ENCODE measurements at regions not wholly inside any gene's neighbourhood (a gene's known extent, or its start where the extent isn't known, plus 50 kb on each side); places are given as distances from the start of the nearest gene placed in this dataset.

DNA sequence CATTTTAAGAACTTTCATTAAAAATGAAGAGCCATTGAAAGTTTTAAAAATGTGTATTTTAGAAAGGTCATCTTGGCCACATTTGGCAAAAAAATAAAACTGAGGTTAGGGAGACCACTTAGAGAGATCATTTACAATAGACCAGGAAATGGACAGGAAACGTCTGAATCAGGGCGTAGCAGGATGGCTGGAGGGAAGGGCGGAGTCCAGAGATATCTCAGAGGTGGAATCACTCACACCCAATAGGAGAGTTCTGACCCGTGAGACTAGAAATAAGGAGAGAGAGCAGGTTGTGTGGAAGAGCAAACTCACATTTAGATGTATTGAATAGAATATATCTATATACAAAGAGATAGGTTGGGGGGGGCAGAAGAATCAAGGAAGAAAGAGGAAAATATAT is 373.4 kb downstream of the METTL4 start:
- no peaks in the 10 kb centered on the region for H3K27me3 ChIP-seq
- DNase-seq (ENCODE audit: extremely low spot score in 2 of 2) = no peak
- no peak overlapping the region for H3K4me3 ChIP-seq
- H3K9me3 ChIP-seq = no peaks in the 10 kb centered on the region
- H3K27ac ChIP-seq = no peak overlapping the region
- TF ChIP-seq POLR2AphosphoS5 (IDR thresholded peaks at IDR 0.05; ENCODE audit: insufficient read depth in 1 of 2, low read depth in 1 of 2) (no peak), POLR2A (IDR thresholded peaks at IDR 0.05) (no peak)
- TF ChIP-seq, protein P1, sequence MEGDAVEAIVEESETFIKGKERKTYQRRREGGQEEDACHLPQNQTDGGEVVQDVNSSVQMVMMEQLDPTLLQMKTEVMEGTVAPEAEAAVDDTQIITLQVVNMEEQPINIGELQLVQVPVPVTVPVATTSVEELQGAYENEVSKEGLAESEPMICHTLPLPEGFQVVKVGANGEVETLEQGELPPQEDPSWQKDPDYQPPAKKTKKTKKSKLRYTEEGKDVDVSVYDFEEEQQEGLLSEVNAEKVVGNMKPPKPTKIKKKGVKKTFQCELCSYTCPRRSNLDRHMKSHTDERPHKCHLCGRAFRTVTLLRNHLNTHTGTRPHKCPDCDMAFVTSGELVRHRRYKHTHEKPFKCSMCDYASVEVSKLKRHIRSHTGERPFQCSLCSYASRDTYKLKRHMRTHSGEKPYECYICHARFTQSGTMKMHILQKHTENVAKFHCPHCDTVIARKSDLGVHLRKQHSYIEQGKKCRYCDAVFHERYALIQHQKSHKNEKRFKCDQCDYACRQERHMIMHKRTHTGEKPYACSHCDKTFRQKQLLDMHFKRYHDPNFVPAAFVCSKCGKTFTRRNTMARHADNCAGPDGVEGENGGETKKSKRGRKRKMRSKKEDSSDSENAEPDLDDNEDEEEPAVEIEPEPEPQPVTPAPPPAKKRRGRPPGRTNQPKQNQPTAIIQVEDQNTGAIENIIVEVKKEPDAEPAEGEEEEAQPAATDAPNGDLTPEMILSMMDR (IDR thresholded peaks at IDR 0.05) = no peak
- H3K4me1 ChIP-seq = no peaks in the 10 kb centered on the region
- intact Hi-C loops (cut with DNase I) = no loop called here
- H3K36me3 ChIP-seq = no peaks in the 10 kb centered on the region

DNA sequence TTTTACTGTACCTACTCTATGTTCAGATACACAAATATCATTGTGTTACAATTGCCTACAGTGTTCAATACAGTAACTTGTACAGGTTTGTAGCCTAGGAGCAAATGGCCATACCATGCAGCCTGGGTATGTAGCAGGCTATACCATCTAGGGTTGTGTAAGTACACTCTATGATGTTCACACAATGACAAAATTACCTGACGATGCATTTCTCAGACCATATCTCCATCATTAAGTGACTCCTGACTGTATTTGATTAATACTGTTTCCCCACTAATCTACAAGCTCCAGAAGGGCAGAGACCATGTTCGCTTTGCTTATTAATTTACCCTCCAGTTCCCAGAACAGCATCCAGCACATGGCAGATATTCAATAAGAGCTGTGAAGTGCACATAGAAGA is 372.2 kb downstream of the METTL4 start:
- no peak overlapping the region for H3K27ac ChIP-seq
- H3K27me3 ChIP-seq = no peaks in the 10 kb centered on the region
- intact Hi-C loops (cut with DNase I) = no loop called here
- TF ChIP-seq POLR2AphosphoS5 (IDR thresholded peaks at IDR 0.05; ENCODE audit: insufficient read depth in 1 of 2, low read depth in 1 of 2) (no peak), POLR2A (IDR thresholded peaks at IDR 0.05) (no peak)
- TF ChIP-seq, protein P1 (IDR thresholded peaks at IDR 0.05) = no peak
- H3K4me3 ChIP-seq = no peak overlapping the region
- no peaks in the 10 kb centered on the region for H3K36me3 ChIP-seq
- no peaks in the 10 kb centered on the region for H3K4me1 ChIP-seq
- DNase-seq (ENCODE audit: extremely low spot score in 2 of 2) = no peak
- H3K9me3 ChIP-seq = no peaks in the 10 kb centered on the region

DNA sequence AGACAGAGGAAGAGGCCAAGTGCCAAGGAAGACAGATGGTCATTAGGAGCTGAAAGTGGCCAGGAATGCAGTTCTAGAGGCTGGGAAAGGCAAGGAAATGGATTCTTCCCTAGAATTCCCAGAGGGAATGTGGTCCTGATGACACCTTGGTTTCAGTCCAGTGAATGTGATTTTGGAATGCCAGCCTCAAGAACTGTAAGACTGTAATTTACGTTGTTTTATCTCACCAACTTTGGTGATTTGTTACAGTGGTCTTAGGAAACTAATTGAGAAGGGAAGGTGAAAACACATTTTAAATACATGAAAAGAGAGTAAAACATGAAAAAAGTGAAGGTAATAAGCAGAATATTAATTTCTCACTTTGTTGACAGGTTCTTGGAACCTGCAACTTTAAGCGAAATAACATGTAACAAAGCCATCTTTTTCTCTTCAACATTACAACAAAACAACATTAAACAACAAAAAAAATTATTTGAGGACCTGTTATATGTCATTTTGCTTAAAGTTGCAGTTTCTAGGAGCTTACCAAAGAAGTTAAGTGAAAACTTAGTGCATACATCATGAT is 370.2 kb downstream of the METTL4 start:
- Histone ChIP-seq H3K9me3 (no peaks in the 10 kb centered on the region), H3K27me3 (no peaks in the 10 kb centered on the region), H3K36me3 (no peaks in the 10 kb centered on the region), H3K4me3 (no peak overlapping the region), H3K4me1 (no peaks in the 10 kb centered on the region), H3K27ac (no peak overlapping the region)
- TF ChIP-seq POLR2A (IDR thresholded peaks at IDR 0.05) = no peak
- no peak for TF ChIP-seq POLR2AphosphoS5 (IDR thresholded peaks at IDR 0.05; ENCODE audit: insufficient read depth in 1 of 2, low read depth in 1 of 2)
- TF ChIP-seq, protein P1 (IDR thresholded peaks at IDR 0.05) = no peak
- DNase-seq (ENCODE audit: extremely low spot score in 2 of 2) = no peak
- intact Hi-C loops (cut with DNase I) = no loop called here

DNA sequence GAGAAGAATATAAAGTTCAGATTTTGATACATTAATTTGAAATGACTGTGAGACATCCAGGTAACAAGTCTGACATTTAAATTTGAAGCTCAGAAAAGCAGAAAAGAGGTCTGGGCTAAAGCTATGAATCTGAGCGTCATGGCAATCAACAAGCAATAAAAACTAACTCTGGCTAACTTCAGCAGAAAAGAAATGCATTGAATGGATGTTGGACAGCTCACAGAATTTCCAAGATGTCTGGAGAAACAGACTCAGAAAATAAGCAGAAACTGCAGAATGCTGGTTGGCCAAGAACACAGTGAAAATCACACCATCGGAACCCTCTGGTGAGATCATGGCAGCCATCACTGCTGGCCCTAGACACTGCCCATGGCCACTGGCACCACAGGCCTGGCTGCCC is 366.6 kb downstream of the METTL4 start:
- Histone ChIP-seq H3K27me3 (no peaks in the 10 kb centered on the region), H3K36me3 (no peaks in the 10 kb centered on the region), H3K27ac (no peak overlapping the region), H3K4me3 (no peak overlapping the region), H3K4me1 (no peaks in the 10 kb centered on the region), H3K9me3 (no peaks in the 10 kb centered on the region)
- no peak for DNase-seq (ENCODE audit: extremely low spot score in 2 of 2)
- TF ChIP-seq, protein P1 (IDR thresholded peaks at IDR 0.05) = no peak
- no peak for TF ChIP-seq POLR2AphosphoS5 (IDR thresholded peaks at IDR 0.05; ENCODE audit: insufficient read depth in 1 of 2, low read depth in 1 of 2)
- no peak for TF ChIP-seq POLR2A (IDR thresholded peaks at IDR 0.05)
- intact Hi-C loops (cut with DNase I) = no loop called here

DNA sequence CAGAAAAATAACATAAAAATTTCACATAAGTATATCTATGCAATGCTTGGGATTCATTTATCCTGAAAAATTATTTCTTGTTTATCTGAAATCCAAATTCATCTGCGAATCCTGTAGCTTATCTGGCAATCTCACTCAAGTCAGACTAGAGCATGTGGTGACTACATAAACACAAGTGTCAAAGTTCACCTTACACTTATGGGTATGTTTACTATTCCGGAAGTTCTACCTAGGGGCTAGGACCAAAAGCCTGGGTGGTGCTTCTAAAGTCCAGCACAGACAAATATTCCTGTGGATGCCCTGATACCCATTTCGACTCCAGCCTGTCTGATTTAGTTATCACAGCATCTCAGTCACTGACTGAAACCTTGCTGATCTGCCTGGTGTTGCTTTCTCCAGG is 364.0 kb downstream of the METTL4 start:
- intact Hi-C loops (cut with DNase I) = no loop called here
- no peak overlapping the region for H3K4me3 ChIP-seq

More for the DNA sequence above, 364.0 kb downstream of the METTL4 start:
- no peaks in the 10 kb centered on the region for H3K36me3 ChIP-seq
- DNase-seq (ENCODE audit: extremely low spot score in 2 of 2) = no peak
- H3K4me1 ChIP-seq = no peaks in the 10 kb centered on the region
- H3K9me3 ChIP-seq = no peaks in the 10 kb centered on the region
- H3K27me3 ChIP-seq = no peaks in the 10 kb centered on the region
- TF ChIP-seq POLR2AphosphoS5 (IDR thresholded peaks at IDR 0.05; ENCODE audit: insufficient read depth in 1 of 2, low read depth in 1 of 2) (no peak), POLR2A (IDR thresholded peaks at IDR 0.05) (no peak)
- TF ChIP-seq, protein P1 (IDR thresholded peaks at IDR 0.05) = no peak
- H3K27ac ChIP-seq = no peak overlapping the region
